ENCODE measurements at regions not wholly inside any gene's neighbourhood (a gene's known extent, or its start where the extent isn't known, plus 50 kb on each side); places are given as distances from the start of the nearest gene placed in this dataset.

DNA sequence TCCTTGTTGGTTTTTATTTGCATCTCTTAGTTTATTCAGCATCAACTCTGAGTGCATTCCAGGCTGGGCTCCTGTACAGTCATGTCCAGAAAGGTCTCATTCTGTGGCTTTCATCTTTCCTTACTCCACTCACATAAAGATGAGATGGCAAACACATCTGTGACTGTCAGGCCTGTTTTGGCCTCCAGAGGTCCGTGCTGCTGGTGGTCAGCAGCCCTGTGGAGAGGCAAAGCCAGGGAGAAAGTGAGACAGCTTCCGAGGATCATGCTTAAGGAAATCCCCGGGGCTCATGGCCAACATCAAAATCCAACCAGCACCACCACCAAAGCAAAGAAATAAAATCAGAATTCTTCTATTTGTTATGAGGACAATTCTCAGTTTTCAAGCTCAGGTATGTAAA, 96.1 kb upstream of the HIVEP3 start:
- no peak for DNase-seq (ENCODE audit: low read depth)
- TF ChIP-seq, protein P1, sequence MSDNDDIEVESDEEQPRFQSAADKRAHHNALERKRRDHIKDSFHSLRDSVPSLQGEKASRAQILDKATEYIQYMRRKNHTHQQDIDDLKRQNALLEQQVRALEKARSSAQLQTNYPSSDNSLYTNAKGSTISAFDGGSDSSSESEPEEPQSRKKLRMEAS (IDR thresholded peaks at IDR 0.05; ENCODE audit: low read depth, low read length), result no peak
- no peak for TF ChIP-seq POLR2A (IDR thresholded peaks at IDR 0.05; ENCODE audit: extremely low read depth, insufficient read length)
- TF ChIP-seq, protein P2, sequence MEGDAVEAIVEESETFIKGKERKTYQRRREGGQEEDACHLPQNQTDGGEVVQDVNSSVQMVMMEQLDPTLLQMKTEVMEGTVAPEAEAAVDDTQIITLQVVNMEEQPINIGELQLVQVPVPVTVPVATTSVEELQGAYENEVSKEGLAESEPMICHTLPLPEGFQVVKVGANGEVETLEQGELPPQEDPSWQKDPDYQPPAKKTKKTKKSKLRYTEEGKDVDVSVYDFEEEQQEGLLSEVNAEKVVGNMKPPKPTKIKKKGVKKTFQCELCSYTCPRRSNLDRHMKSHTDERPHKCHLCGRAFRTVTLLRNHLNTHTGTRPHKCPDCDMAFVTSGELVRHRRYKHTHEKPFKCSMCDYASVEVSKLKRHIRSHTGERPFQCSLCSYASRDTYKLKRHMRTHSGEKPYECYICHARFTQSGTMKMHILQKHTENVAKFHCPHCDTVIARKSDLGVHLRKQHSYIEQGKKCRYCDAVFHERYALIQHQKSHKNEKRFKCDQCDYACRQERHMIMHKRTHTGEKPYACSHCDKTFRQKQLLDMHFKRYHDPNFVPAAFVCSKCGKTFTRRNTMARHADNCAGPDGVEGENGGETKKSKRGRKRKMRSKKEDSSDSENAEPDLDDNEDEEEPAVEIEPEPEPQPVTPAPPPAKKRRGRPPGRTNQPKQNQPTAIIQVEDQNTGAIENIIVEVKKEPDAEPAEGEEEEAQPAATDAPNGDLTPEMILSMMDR (IDR thresholded peaks at IDR 0.05; ENCODE audit: low read depth, low read length), result no peak
- TF ChIP-seq MYC (IDR thresholded peaks at IDR 0.05; ENCODE audit: low read depth, low read length), result no peak
- no peak overlapping the region for H3K4me3 ChIP-seq (ENCODE audit: low read depth, low read length)

DNA sequence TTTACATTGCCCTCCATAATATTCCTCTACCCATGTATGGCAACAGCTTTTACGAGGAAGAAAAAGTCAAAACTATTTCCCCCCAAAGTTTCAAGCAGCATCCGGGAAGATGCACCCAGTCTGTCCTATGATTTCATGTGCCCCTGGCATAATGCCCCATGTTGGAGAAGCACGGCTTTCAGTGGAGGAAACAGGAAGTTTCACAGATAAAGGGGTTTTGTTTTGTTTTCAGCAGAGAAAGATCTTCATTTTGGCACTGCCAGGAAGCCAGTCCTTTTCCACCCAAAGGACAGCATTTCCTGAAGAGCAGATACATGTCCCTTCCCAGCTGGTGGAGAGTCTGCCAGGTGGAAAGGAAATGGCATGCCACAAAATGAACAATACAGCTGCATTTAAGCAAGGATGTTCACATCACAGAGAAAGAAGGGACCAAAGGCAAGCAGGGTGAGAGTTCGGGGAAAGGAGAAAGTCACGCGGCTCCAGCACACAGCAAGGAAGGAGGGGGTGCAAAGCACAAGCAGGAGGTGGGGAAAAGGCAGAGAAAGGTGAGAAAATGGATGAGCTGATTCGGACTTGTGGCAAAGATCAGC, 95.3 kb upstream of the HIVEP3 start:
- DNase-seq (ENCODE audit: low read depth), result no peak
- TF ChIP-seq, protein P1 (IDR thresholded peaks at IDR 0.05; ENCODE audit: low read depth, low read length), result no peak
- TF ChIP-seq, protein P2 (IDR thresholded peaks at IDR 0.05; ENCODE audit: low read depth, low read length), result no peak
- no peak for TF ChIP-seq POLR2A (IDR thresholded peaks at IDR 0.05; ENCODE audit: extremely low read depth, insufficient read length)
- no peak for TF ChIP-seq MYC (IDR thresholded peaks at IDR 0.05; ENCODE audit: low read depth, low read length)
- no peak overlapping the region for H3K4me3 ChIP-seq (ENCODE audit: low read depth, low read length)

DNA sequence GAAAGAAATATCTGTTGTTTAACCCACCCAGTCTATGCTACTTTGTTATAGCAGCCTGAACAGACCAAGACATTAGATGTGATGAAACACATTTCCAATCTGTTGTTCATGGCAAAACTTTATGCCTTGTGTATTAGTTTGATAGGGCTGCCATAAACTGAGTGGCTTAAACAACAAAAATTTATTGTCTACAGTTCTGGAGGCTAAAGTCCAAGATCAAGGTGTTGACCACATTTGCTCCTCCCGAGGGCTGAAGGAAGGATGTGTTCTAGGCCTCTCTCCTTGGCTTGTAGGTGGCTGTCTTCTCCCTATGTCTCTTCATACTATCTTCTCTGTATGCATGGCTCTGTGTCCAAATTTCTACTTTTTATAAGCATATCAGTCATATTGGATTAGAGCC, 94.1 kb upstream of the HIVEP3 start:
- no peak overlapping the region for H3K4me3 ChIP-seq (ENCODE audit: low read depth, low read length)
- TF ChIP-seq, protein P2 (IDR thresholded peaks at IDR 0.05; ENCODE audit: low read depth, low read length), result no peak
- no peak for TF ChIP-seq POLR2A (IDR thresholded peaks at IDR 0.05; ENCODE audit: extremely low read depth, insufficient read length)
- TF ChIP-seq, protein P1 (IDR thresholded peaks at IDR 0.05; ENCODE audit: low read depth, low read length), result no peak
- no peak for TF ChIP-seq MYC (IDR thresholded peaks at IDR 0.05; ENCODE audit: low read depth, low read length)
- DNase-seq (ENCODE audit: low read depth), result no peak

DNA sequence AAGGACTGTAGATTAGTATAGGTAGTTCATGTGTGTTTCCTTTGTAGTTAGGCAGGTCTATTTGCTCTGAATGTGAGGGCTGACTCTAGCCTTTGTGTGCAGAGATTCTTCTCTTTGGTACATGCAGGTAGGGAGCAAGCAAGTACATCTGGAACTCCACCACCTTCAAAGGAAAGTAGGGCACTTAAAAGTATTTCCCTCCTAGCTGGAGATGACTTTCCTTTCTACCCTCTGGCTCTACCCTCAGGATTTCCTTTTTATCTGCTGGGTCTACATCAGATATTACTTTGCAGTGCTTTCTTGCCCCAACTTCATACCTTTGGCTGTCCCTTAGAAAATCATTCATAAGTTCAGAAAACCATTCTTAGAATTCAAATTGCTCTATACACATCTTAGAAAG, 91.7 kb upstream of the HIVEP3 start:
- TF ChIP-seq, protein P1 (IDR thresholded peaks at IDR 0.05; ENCODE audit: low read depth, low read length), result no peak
- TF ChIP-seq POLR2A (IDR thresholded peaks at IDR 0.05; ENCODE audit: extremely low read depth, insufficient read length) (no peak), MYC (IDR thresholded peaks at IDR 0.05; ENCODE audit: low read depth, low read length) (no peak)
- TF ChIP-seq, protein P2 (IDR thresholded peaks at IDR 0.05; ENCODE audit: low read depth, low read length), result no peak
- no peak overlapping the region for H3K4me3 ChIP-seq (ENCODE audit: low read depth, low read length)
- DNase-seq (ENCODE audit: low read depth), result no peak

DNA sequence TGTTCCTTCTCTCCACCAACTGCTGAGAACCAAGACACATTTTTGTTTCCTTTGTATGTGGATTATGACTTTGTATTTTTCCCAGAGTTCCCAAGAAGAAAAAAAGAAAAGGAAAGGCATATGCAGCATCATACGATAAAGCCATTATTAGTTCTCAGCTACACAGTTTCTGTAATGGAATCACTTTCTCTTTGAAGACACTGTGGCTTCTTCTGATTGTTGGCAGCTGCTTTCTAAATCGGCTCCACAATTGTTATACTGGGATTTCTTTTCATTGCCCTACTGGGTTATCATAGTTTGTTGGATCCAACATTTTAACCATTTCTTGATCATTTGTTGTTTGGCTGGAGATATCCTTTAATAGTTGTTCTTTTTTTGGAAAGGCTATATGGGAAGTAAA, 89.5 kb upstream of the HIVEP3 start:
- TF ChIP-seq, protein P1 (IDR thresholded peaks at IDR 0.05; ENCODE audit: low read depth, low read length), result no peak
- TF ChIP-seq, protein P2 (IDR thresholded peaks at IDR 0.05; ENCODE audit: low read depth, low read length), result no peak
- TF ChIP-seq POLR2A (IDR thresholded peaks at IDR 0.05; ENCODE audit: extremely low read depth, insufficient read length), result no peak
- no peak for TF ChIP-seq MYC (IDR thresholded peaks at IDR 0.05; ENCODE audit: low read depth, low read length)
- no peak for DNase-seq (ENCODE audit: low read depth)
- H3K4me3 ChIP-seq (ENCODE audit: low read depth, low read length), result no peak overlapping the region
